GM21528 (cell line): ENCODE measurements at regions not wholly inside any gene's neighbourhood (a gene's known extent, or its start where the extent isn't known, plus 50 kb on each side); places are given as distances from the start of the nearest gene placed in this dataset.

Experiments used
- ATAC-seq: cut with Tn5 transposase; IDR thresholded peaks from one replicate; pipeline ENCODE4 v1.9.1; 2021; ENCODE audit warnings: mild to moderate bottlenecking, moderate library complexity; ENCODE audit not compliant: unreplicated experiment, low FRiP score

DNA sequence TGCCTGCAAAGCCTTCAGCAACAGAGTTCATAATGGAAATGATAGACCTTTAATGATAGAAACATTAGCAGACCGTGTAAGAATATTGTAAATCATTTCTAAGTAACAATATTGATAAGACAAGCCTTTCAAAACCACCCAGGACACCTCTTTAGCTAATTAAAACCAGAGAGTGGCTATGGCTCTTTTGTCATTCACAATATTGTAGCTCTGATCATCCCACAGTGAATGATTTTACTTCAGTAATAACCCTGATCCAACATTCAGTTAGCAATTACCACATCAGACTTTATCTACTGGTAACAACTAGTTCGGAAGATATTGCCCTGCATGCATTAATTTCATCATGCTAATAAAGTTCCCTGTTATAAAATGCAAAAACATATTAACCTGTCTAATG is 432.6 kb downstream of the DTWD2 start:
- ATAC-seq = no peak

DNA sequence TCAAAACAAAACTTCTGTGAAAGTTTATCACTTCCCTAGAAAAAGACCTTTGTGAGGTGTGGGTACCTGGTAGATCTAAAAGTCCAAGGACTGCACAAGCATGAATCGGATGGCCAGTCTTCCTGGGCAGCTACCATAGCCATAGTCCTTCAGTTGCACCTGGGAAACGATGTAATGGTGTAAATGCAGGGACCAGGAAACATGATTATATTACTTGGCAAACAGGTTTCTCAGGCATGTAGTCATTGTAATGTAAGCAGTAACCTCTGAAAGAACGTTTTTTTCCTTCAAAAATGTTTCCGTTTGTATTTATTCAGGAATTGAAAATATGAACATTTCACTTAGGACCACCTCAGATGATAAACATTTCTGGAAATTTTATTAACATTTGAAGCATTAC is 433.4 kb downstream of the DTWD2 start:
- no peak for ATAC-seq

DNA sequence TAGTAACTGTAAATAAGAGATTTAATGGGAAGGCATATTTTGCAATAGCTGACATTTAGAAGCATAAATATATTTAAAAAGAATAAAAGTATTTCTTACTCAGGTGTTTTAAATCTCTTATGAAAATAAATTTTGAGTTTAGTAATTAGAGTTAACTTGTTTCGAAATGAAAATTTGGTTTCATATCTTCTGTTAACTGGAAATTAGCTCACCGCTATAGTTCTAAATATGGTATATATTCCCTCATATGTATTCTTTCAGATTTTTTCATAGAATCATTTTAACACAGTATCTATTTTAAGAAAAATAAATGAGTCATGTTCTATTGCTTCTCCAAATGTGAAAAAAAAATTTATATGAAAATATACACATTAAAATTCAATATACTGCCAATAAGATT is 434.1 kb downstream of the DTWD2 start:
- ATAC-seq = no peak

DNA sequence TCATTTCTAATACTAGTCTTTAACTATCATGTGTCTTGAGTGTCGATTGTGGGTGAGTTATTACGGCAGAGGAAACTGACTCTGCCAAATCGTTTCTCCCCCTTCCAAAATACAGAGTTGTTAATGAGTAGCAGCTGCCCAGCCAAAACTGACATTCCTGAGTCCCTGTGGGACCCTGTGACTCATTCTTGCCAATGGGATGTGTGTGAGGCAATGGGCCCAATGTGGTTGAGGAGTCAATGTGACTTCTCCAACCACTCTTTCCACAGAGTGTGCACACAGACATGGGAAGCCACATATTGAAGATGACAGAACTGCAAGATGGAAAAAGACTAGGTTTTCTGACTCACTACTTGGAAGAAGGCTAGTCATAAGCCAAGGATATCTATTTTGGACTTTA is 434.7 kb downstream of the DTWD2 start:
- no peak for ATAC-seq

DNA sequence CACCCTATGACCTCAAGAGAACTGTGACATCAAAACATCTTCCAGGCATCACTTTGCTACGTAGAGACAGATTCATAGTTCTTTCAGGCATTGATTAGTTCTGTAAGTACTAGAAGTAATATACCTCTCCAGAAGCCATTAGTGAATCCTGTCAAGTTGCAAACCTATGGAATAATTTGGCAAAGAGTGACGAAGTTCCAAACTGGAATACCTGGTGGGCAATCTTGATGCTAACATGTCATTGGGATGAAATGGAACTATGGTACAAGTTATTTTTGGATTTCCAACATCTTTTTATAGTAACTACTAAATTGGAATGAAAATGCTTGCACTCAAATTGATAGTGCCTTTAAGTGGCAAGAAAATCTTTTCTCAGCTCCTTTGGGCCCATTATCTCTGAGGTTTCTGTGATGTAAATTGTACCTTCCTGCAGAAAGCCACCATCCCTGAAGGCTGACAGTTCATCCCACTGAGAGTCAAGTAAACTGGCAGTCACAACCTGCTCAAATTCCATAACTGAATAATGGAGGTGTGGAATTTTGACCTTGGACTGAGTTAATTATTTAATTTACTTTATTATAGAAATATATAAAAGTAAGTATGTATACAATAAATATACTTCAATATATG is 435.5 kb downstream of the DTWD2 start:
- no peak for ATAC-seq

DNA sequence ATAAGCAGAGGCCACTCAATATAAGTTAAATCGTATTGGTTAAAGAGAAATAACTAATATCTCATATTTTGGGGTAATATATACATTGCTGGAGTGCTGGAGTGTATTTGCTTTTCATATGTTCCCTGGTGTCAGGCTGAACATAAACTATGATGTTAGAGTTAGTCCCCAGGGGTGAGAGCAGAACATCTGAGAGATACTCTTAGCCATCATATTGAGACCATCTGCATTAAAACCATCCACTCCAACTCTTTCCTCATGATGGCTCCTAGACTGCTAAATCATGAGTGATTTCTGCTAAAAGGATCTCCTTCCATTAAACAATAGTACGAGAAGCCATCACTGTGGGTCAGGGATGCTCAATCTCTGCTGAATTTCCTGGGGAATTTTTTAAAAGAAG is 436.2 kb downstream of the DTWD2 start:
- no peak for ATAC-seq

DNA sequence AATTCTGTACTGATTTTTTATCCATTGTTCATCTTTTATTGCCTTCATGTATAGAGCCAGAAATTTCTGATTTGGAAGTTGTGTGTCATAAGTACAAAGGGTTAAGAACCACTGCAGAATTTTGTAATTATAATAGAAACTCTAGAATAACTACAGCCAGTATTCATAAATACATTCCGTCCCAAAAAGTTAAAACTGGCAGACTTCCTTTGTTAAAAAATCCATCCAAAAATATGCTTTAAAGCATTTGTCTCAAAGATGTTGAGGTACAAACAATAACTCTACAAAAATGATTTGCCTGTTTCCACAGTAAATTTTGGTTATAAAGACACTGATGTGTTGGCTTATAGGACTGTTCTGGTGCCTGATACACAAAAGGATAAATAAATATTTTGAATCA is 436.6 kb downstream of the DTWD2 start:
- no peak for ATAC-seq

DNA sequence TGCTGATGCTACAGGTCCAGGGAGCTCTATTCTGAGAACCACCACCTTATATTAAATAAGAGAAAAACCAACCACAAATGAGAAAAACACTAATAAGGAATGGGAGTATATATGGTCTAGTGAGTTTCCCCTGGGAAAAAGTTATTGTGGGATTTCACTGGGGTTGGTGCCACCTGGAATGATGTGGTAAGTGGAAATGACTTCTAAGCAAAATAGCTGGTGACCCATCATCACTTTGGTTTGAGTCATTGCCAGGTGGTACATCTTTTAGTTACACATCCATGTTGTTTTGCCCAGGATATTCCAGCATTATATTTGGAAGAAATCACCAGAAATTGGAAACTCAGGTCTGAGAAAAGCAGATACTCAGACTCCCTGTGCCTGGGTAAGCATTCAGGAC is 437.3 kb downstream of the DTWD2 start:
- ATAC-seq = no peak

DNA sequence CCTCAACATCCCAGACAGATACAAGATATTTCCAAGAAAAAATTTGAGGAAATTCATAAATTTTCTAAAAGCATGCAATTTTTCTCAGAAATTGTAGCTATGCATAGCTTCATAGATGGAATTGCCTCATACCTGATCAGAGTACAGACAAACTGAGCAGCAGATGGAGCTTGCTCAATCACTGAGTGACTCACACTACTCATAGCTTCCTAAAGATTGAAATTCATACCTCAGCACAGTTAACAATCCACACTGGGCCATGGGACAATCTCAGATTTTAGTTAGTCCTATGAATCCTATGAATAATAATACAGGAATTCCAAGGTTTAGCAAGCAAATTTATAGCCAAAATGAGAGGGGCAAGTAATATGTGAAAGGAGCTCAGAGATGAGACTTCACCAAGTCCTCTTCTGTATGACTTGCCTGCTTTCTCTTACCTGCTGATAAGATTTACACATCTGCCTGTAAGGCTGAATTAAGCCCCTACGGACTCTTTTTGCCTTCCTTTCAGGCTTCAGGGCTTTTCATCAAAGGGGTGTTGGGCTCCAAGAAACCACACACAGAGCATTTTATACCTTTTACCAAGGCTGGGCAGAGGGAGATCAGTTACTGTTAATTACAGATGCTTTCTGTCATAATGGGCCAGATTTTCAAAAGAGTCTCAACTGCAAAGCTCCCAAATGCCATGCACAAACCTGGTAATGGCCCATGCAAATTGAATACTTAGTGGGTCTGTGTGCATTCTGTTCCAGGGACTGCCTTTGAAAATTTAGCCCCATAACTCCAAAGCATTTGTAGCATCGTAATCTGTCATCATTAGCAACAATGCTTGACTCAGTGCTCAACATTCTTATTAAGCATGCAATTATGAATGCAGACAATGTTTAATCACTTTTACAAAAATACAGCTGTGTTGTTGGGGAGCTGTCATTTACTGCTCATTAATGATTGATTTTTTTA is 439.3 kb downstream of the DTWD2 start:
- no peak for ATAC-seq

DNA sequence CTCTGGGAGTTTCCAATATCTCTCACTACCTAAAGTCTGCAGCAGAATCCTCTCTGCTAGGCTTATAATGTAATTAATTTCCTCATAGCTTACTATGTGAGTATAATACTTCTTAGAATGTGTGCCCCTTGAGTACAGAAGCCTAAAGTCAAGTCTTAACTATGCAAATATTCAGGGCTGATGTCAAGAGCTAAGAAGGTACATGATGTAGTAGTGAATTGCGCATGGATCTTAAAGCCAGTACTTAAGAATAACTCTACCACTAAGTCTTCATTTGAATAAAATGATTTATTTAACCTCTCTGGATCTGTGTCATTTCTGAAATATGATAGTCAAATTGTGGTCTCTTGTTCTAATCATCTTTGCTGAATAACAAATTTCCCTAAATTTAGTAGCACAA is 442.9 kb downstream of the DTWD2 start:
- no peak for ATAC-seq

DNA sequence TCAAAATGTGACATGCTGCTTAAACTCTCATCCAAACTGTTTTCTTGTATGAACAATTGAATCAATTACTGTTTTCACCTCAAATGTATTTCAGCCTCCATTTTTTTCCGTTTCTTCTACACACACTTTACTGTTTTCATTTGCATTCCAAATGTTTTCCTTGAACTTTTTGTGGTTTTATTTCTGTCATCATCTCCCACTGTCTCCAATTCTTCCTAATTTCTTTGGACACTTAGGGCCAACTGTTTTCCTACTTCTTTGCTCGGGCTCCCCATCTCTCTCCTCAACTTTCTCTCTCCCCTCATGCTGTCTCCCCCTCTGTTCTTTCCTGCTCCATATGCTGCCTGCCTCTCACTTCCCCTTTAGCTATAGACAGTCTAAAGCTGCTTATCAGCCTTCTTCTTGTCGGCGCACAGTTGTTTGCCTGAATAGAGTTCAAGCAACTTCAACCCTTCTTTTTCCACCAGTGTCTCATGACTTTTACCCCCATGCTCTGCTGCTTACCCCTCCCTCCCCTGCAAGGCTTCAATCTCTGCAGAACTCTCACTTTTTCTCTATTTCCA is 443.4 kb downstream of the DTWD2 start:
- no peak for ATAC-seq

DNA sequence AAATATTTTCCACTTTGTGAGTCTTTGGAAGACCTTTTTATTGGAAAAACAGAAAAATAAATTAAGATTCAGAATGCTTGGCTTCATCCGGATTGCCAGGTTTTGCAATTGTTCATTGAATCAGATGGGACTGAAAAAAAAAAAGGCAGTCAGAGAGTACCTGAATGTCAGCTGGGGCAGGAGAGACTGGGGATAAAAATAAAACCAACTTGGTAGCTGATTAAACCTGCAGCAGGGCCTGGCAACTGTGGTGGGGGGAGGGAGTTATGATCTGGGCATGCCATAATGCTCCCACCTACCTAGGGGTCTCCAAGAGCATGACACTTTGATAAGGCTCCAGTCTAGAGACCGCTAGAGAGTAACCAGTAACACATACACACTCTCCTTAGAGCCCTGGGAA is 454.4 kb downstream of the DTWD2 start:
- ATAC-seq = no peak

DNA sequence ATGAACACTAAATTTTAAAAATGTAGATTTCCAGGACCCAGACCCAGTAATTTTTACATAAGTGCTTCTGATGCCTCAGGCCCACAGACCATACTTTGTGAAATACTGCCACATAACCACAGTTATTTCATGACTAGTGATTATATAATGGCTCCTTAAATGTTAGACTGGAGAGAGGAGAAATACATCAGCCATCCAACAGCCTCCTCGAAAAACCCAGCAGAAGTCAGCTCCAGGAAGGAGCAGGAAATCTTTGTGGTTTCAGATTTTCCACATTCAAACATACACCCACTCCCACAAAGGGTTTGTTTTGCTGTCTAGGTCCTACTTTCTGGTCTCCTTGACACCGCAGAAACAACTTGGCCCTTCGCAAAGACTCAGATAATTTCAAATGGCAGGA is 455.2 kb downstream of the DTWD2 start:
- no peak for ATAC-seq

DNA sequence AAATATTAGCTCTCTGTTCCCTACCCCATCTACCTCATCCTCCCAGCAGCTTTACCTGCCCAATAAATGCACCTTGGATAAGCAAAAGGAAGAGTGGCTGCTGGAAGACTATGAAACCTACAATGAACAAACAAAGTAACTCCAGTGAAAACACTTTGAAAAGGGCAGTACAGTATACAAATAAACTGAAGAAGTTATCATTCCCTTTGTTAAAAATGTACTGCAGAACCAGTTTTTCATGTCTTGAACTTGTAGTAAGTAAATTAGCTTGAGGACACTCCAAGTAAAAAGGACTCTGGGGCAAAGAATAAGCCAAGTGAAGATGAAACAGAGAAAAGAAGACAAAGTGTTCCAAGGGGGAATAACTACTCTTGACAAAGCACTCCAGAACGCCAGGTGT is 457.1 kb downstream of the DTWD2 start:
- no peak for ATAC-seq

DNA sequence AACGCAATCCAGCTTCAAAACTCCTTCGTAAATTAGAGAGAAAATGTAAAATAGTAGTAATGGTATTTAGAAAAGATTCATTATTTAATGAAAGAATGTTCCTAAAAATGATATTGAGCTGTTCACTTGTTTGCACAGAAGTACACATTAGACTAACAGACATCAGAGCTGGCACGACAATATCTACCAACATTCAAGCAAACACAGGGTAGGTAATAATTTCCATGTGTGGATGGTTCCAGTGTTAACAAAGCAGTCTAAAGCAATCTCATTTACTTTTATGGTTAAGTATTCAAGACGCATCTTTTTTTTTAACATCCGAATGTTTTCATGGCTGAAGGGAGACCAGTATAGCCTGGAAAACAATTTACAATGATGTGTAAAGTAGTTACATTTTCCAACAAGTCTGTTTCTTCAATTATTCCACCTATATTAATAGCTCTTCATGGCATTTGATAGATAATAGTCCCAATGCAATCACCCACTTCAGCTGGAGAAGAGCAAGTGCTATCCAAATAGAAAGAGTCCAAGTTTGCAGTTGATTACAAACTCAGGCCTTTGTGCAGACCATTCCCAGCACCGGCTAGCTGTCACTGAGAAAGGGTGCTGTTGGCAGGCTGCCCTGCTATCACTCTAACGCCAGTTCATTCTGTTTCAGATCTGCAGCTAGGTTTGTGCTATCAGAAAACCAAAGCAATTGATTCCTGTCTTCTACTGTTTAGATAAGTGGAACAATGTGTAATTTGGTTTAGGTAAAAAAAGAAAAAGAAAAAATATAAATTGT is 458.8 kb downstream of the DTWD2 start:
- no peak for ATAC-seq

DNA sequence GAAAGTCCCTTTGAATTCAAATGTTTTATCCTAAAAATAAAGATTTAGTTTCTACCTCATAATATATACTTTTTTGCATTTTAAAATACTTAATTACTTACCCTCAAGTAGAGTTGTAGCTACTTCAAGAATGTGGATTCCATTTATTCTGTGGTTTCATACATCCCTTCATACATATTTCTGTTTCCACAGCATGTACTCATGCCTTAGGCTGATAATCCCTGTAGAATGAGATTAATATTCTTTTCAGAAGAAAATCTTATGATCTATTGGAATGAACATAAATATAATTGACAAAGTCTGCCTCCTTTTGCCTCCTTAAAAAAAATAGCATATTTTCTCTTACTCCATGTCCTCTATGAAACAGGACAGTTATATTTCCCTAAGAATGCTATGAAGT is 465.7 kb downstream of the DTWD2 start:
- ATAC-seq = no peak

DNA sequence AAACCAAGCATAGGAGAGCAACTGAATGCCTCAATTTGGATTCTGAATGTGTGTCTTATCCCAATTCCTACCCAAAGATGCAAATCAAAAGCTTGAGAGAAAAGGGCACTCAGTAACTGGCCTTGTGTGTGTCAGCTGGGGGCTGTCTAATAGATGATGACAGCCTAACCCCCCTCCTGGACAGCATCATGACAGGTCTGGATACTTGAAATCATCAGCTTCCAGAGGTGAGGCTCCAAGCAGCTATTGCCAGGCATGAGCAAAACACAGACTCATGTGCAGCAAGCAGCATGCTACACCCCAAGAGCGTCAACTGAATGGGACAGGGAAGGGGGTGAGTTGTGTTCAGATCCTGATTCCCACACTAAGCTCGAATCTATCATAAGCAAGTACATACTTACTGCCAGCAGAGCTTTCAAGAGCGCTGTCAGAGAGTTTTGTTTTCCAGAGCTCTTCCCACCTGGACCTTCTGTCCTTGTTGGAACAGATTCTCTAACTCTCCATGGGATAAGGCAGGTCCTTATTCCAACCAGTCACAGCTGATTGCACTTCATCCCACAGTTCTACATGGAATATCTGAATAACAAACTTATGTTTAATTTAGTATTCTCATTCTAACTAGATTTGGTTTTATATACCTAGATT is 467.5 kb downstream of the DTWD2 start:
- ATAC-seq = no peak

DNA sequence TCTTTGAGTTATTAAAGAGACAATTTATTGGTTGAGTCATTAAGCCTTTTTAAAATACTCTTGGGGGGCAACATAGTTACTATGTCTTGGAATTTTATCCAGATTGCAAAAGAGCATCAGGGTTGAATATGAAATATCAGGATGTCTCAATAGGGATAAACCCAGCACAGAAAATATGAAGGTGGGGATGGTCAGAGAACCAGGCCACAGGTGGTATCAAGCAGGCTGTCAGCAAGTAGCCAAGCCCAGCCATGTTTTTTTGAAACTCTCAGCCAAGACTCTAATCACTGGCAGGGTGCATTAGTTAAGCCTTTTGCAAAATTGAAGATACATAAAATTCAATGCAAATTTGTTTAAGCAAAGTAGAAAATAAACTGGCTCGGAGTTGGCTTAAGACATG is 468.9 kb downstream of the DTWD2 start:
- ATAC-seq = no peak

DNA sequence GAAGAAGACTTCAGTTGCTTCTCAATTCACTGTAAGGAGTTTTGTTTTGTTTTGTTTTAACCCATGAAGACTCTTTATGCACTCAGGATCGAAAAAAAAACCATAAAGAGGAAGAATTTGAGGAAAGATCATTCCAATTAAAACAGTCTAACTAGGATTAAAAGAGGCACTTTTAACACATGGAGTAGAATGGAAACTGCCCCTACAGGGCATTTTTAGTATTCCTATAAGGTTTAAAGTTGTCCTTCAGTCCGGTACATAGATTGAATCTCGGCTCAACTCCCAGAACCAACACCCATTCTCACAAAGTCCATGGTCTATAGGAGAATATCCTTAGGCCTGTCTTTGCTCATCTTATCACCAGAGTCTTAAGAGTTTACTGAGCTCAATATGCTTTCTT is 469.6 kb downstream of the DTWD2 start:
- no peak for ATAC-seq

DNA sequence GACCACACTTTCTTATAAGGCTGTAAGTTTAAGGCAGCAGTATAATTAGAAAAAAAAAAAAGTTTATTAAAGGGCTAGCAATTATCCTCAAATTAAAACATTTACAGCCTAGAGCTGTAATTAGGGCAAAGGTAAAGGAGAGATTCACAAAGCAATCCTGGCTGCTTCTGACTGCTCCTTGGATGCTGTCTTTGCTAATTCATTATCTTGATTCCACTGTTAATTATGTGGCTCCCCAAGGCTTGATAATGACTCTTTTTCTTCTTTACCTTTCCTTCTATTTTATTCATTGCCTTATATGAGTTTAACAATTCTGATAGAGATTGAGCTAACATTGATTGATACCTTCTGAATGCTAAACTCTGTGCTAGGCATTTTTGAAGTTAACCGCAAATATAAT is 476.5 kb downstream of the DTWD2 start:
- no peak for ATAC-seq
